Natural killer cell (primary cell): ENCODE measurements at regions not wholly inside any gene's neighbourhood (a gene's known extent, or its start where the extent isn't known, plus 50 kb on each side); places are given as distances from the start of the nearest gene placed in this dataset.
"Not testable (repeated sequence)": the region's sequence is repeated elsewhere in the genome, so short reads cannot be mapped to it uniquely, and the experiment has no call there.

Experiments
- ATAC-seq, 3 donors: fragments of 150-1000 bp in 2 of 3; fragments of 200-7000 bp in 1 of 3; cut with Tn5 transposase; 1 replicate in 1 of 3; 2 replicates in 2 of 3; pipeline ENCODE4 v1.10.0; 2021; ENCODE audit warnings: mild to moderate bottlenecking in 2 of 3, moderate library complexity in 2 of 3
- DNase-seq, 2 donors: peaks; one replicate each; pipeline versions ENCODE4 v3.0.0 to v3.0.0-alpha.2; 2013 to 2021; ENCODE audit warnings: mixed read lengths in 1 of 2
- H3K27ac ChIP-seq: one replicate; pipeline ENCODE4 v1.5.1; 2013; ENCODE audit warnings: mild to moderate bottlenecking, low read length
- H3K27me3 ChIP-seq: one replicate; pipeline ENCODE4 v1.6.1; 2013; ENCODE audit warnings: low read length; ENCODE audit not compliant: control insufficient read depth, insufficient read depth
- H3K36me3 ChIP-seq: one replicate; pipeline ENCODE4 v1.6.1; 2013; ENCODE audit warnings: low read length; ENCODE audit not compliant: control insufficient read depth, insufficient read depth
- H3K4me1 ChIP-seq: one replicate; pipeline ENCODE4 v1.6.1; 2013; ENCODE audit warnings: low read length; ENCODE audit not compliant: control insufficient read depth, insufficient read depth
- H3K4me3 ChIP-seq: one replicate; pipeline ENCODE4 v1.5.1; 2013; ENCODE audit warnings: low read length
- H3K9me3 ChIP-seq: one replicate; pipeline ENCODE4 v1.6.1; 2013; ENCODE audit warnings: low read length; ENCODE audit not compliant: control insufficient read depth, insufficient read depth
- H3K27ac Mint-ChIP-seq, 2 donors: one replicate each; pipeline ENCODE4 v1.8.0; 2022; ENCODE audit warnings: mild to moderate bottlenecking in 2 of 2, mixed read lengths in 2 of 2, moderate library complexity in 1 of 2
- H3K27me3 Mint-ChIP-seq, 2 donors: one replicate each; pipeline ENCODE4 v1.8.0; 2022; ENCODE audit warnings: low read depth in 2 of 2, mixed read lengths in 2 of 2
- H3K36me3 Mint-ChIP-seq: one replicate; pipeline ENCODE4 v1.8.0; 2022; ENCODE audit warnings: mixed read lengths
- H3K4me1 Mint-ChIP-seq, 2 donors: one replicate each; pipeline ENCODE4 v1.8.0; 2022; ENCODE audit warnings: mixed read lengths in 2 of 2
- H3K4me3 Mint-ChIP-seq: one replicate; pipeline ENCODE4 v1.8.0; 2022; ENCODE audit warnings: mild to moderate bottlenecking, moderate library complexity, mixed read lengths
- H3K9me3 Mint-ChIP-seq, 2 donors: one replicate each; pipeline ENCODE4 v1.8.0; 2022; ENCODE audit warnings: mixed read lengths in 2 of 2
- WGBS: methylation state at CpG from one replicate; pipeline ENCODE4 v1.1.7; 2013; ENCODE audit warnings: missing lambda C conversion rate; ENCODE audit not compliant: insufficient coverage; 5-methylcytosine and 5-hydroxymethylcytosine counted together
- intact Hi-C: fragments of 100-400 bp; cut with micrococcal nuclease; formaldehyde crosslinking; loops from one replicate; pipeline ENCODE4 v1.14.2; 2022
- TF ChIP-seq, protein P1 (sequence below): fragments of 200-600 bp; IDR thresholded peaks from one replicate; pipeline ENCODE4 v1.8.0; 2022; ENCODE audit warnings: antibody characterized with exemption

DNA sequence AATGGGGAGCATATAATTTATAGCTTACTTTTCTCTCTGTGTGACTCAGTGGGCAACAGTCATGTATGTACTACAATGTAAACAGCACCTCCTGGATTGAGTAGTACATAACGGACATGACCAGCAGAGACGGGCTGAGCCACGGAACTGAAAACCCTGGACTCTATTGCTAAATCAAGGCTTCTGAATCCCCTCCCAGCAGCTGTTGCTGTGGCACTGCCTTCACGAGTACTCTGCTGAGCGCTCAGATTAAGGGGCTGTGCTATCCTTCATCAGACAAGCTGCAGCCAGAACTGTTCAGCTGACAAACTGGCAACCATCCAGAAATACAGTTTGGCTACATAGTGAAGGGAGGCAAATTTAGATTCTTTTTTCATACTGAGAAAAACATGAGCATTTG, 131.3 kb upstream of the CCDC180 start:
- Mint-ChIP-seq H3K4me3 (no peak overlapping the region), H3K9me3 (no peaks in the 10 kb centered on the region), H3K36me3 (peaks cover 15% of the 10 kb centered on the region), H3K27me3 (peaks cover 2 to 39% of the 10 kb centered on the region in 2 donors), H3K4me1 (no peaks in the 10 kb centered on the region), H3K27ac (no peak overlapping the region)
- no peaks in the 10 kb centered on the region for H3K36me3 ChIP-seq
- intact Hi-C loops = no loop called here
- ATAC-seq = no peak
- no peaks in the 10 kb centered on the region for H3K4me1 ChIP-seq
- H3K4me3 ChIP-seq = no peak overlapping the region
- DNase-seq = no peak
- TF ChIP-seq, protein P1, sequence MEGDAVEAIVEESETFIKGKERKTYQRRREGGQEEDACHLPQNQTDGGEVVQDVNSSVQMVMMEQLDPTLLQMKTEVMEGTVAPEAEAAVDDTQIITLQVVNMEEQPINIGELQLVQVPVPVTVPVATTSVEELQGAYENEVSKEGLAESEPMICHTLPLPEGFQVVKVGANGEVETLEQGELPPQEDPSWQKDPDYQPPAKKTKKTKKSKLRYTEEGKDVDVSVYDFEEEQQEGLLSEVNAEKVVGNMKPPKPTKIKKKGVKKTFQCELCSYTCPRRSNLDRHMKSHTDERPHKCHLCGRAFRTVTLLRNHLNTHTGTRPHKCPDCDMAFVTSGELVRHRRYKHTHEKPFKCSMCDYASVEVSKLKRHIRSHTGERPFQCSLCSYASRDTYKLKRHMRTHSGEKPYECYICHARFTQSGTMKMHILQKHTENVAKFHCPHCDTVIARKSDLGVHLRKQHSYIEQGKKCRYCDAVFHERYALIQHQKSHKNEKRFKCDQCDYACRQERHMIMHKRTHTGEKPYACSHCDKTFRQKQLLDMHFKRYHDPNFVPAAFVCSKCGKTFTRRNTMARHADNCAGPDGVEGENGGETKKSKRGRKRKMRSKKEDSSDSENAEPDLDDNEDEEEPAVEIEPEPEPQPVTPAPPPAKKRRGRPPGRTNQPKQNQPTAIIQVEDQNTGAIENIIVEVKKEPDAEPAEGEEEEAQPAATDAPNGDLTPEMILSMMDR = no peak
- no peaks in the 10 kb centered on the region for H3K27me3 ChIP-seq
- WGBS = 93% methylated on average over 5 of the region's 5 CpGs
- H3K9me3 ChIP-seq = no peaks in the 10 kb centered on the region
- H3K27ac ChIP-seq = no peak overlapping the region

DNA sequence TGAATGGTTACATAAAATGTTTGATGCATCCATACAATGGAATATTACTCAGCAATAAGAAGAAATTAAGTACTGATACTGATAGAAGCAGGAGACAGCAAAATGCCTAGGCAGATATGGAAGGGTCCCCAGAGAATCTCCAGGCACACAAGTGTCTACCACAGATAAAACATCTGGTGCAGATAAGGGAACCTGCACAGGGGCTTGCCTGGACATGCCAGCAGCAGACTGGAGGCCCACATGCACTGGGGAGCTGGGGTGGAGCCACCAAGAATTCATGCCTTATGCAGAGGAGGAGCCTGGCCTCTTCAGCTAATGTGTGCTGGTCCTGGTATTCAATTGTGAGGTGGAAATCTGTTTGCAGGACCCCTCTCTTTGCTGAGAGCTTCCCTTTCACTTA, 129.2 kb upstream of the CTSV start:
- intact Hi-C loops, H3K36me3 ChIP-seq, DNase-seq, H3K4me1 Mint-ChIP-seq, H3K27ac Mint-ChIP-seq, H3K4me3 Mint-ChIP-seq, ATAC-seq, H3K4me3 ChIP-seq, H3K27ac ChIP-seq, H3K9me3 Mint-ChIP-seq, H3K36me3 Mint-ChIP-seq, H3K27me3 ChIP-seq, H3K4me1 ChIP-seq, H3K9me3 ChIP-seq: not testable (repeated sequence)
- H3K27me3 Mint-ChIP-seq = peaks cover 0 to 25% of the 10 kb centered on the region in 2 donors

DNA sequence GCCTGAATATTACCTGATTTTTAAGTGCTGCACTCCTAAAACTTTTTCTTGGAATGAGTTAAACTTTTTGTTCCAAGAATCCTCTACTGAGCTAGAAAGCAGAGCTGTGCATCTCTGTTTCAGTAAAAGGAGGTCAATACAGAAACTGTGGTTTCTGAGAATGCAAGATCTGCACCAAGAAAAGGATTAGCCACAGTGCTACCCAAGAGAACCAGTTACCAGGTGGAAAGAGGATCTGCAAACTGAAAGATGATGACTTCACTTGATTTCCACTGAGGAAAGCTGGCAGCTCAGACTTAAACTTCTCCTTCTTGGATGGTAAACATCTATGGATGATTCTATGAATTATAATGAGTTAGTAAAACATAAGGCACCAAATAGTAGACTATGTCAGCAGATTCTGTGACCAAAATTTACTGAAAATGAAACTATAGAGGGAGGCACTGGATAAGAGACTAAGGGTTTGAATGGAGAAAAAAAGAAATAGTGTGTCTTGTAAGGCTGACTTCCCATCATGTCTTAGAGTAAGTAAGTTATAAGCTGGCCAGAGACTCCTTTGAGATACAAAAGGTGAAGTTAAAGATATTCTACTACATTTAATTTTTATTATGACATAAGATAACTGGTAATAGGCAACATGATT, 127.7 kb upstream of the CTSV start:
- H3K4me1 Mint-ChIP-seq, H3K4me1 ChIP-seq, H3K4me3 ChIP-seq, H3K27ac Mint-ChIP-seq, H3K27me3 ChIP-seq, DNase-seq, H3K9me3 ChIP-seq, ATAC-seq, H3K4me3 Mint-ChIP-seq, H3K36me3 Mint-ChIP-seq, H3K36me3 ChIP-seq, H3K9me3 Mint-ChIP-seq, H3K27ac ChIP-seq, intact Hi-C loops: not testable (repeated sequence)
- peaks cover 3 to 32% of the 10 kb centered on the region in 2 donors for H3K27me3 Mint-ChIP-seq

DNA sequence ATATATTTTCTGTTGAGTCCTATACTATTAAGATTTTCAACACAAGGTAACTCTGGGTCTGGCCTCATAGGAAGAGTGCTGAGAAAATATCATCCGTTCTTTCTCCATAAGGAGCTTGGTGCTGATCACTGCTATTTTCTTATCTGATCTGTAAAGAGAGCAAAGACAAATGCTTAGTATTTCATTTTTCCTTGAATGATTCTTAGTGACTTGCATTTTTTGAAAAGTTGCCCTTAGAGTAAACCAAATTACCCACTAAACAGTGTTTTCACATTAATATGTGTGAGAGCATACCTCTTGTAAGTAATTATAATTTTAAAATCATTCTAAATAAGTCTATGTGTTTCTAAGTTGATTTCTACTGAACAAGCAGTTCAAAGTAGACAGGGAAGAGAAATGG, 121.3 kb upstream of the CTSV start:
- intact Hi-C loops = no loop called here
- H3K9me3 ChIP-seq = no peaks in the 10 kb centered on the region
- no peak overlapping the region for H3K27ac ChIP-seq
- DNase-seq (no peak), ATAC-seq (no peak)
- no peak overlapping the region for H3K4me3 ChIP-seq
- no peaks in the 10 kb centered on the region for H3K36me3 ChIP-seq
- TF ChIP-seq, protein P1 = no peak
- Mint-ChIP-seq H3K4me3 (no peak overlapping the region), H3K27me3 (peaks cover 3 to 17% of the 10 kb centered on the region in 2 donors), H3K4me1 (no peaks in the 10 kb centered on the region), H3K27ac (no peak overlapping the region), H3K9me3 (no peaks in the 10 kb centered on the region), H3K36me3 (no peaks in the 10 kb centered on the region)
- no peaks in the 10 kb centered on the region for H3K4me1 ChIP-seq
- no peaks in the 10 kb centered on the region for H3K27me3 ChIP-seq
- 100% methylated on average over 1 of the region's 1 CpG for WGBS

DNA sequence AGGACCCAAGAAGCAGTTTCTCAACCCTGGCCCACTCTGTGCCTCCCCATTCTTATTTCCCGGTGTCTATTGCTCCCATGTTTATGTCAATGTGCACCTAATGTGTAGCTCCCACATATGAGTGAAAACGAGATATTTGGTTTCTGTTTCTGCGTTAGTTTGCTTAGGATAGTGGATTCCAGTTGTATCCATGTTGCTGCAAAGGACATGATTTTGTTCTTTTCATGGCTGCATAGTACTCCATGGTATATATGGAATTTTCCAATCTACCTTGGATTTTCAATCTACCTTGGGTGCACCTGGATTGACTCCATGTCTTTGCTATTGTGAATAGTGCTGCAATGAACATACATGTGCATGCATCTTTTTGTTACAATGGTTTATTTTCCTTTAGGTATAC, 119.8 kb upstream of the CTSV start:
- H3K4me1 ChIP-seq, H3K36me3 Mint-ChIP-seq, H3K4me3 Mint-ChIP-seq, H3K27me3 ChIP-seq, H3K9me3 ChIP-seq, H3K4me3 ChIP-seq, H3K36me3 ChIP-seq, H3K9me3 Mint-ChIP-seq, intact Hi-C loops, ATAC-seq, H3K27me3 Mint-ChIP-seq, H3K27ac Mint-ChIP-seq, H3K27ac ChIP-seq, DNase-seq, H3K4me1 Mint-ChIP-seq: not testable (repeated sequence)
- 94% methylated on average over 3 of the region's 3 CpGs for WGBS

DNA sequence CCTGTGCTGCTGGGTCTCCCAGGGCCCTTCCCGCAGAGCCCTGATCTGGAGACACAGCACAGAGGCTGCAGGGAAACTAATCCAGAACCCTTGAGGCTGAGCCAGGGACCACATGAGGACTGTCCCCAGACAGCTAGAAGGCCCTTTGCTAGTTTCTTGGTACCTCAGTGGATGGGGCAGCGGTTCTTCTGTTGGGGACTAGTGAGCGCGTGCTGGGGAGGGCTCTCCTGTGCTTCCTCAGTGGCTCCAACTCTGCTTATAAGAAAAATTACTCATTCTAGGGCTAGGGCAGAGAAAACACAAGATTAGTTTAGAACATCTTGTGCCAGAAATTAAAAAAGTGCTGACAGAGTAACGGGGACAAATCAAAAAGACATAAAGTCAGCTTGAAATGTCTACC, 116.5 kb upstream of the CTSV start:
- H3K4me1 Mint-ChIP-seq, DNase-seq, H3K4me3 ChIP-seq, H3K4me3 Mint-ChIP-seq, H3K36me3 Mint-ChIP-seq, ATAC-seq, H3K27me3 ChIP-seq, H3K9me3 Mint-ChIP-seq, H3K27ac ChIP-seq, intact Hi-C loops, H3K27me3 Mint-ChIP-seq, H3K36me3 ChIP-seq, H3K9me3 ChIP-seq, H3K4me1 ChIP-seq, H3K27ac Mint-ChIP-seq: not testable (repeated sequence)
- WGBS = over 99% methylated on average over 5 of the region's 5 CpGs
